Smooth muscle cell (in vitro differentiated cells): ENCODE measurements at regions not wholly inside any gene's neighbourhood (a gene's known extent, or its start where the extent isn't known, plus 50 kb on each side); places are given as distances from the start of the nearest gene placed in this dataset.
"Not testable (repeated sequence)": the region's sequence is repeated elsewhere in the genome, so short reads cannot be mapped to it uniquely, and the experiment has no call there.

Experiments
- DNase-seq: peaks from one replicate; lab custom pipeline; 2025; ENCODE audit not compliant: unreplicated experiment; lab: John Stamatoyannopoulos, UW
- H2AFZ ChIP-seq: fragments of 200-600 bp; sonication (generic); 2 replicates; pipeline ENCODE4 v1.6.0; 2016; ENCODE audit warnings: antibody characterized with exemption, low read depth, mild to moderate bottlenecking
- H3F3A ChIP-seq: fragments of 200-600 bp; sonication (generic); 2 replicates; pipeline ENCODE4 v1.6.0; 2017; ENCODE audit warnings: antibody characterized with exemption, low read depth
- H3K27ac ChIP-seq: fragments of 200-600 bp; sonication (generic); 2 replicates; pipeline ENCODE4 v1.5.1; 2016; ENCODE audit warnings: low read depth, mild to moderate bottlenecking
- H3K27me3 ChIP-seq: fragments of 200-600 bp; sonication (generic); 2 replicates; pipeline ENCODE4 v1.6.1; 2016; ENCODE audit warnings: low read depth, mild to moderate bottlenecking
- H3K36me3 ChIP-seq: fragments of 200-600 bp; sonication (generic); 2 replicates; pipeline ENCODE4 v1.5.1; 2016; ENCODE audit warnings: low read depth
- H3K4me1 ChIP-seq: fragments of 200-600 bp; sonication (generic); 2 replicates; pipeline ENCODE4 v1.5.1; 2016; ENCODE audit warnings: low read depth
- H3K4me2 ChIP-seq: fragments of 200-600 bp; sonication (generic); 2 replicates; pipeline ENCODE4 v1.6.0; 2016; ENCODE audit warnings: mild to moderate bottlenecking
- H3K4me3 ChIP-seq: fragments of 200-600 bp; sonication (generic); 2 replicates; pipeline ENCODE4 v1.5.1; 2016; ENCODE audit warnings: mild to moderate bottlenecking
- H3K79me2 ChIP-seq: fragments of 200-600 bp; sonication (generic); 2 replicates; pipeline ENCODE4 v1.6.0; 2016; ENCODE audit warnings: low read depth, mild to moderate bottlenecking
- H3K9ac ChIP-seq: fragments of 200-600 bp; sonication (generic); 2 replicates; pipeline ENCODE4 v1.6.0; 2016; ENCODE audit warnings: low read depth
- H3K9me3 ChIP-seq: fragments of 200-600 bp; sonication (generic); replicated peaks from 2 replicates; pipeline ENCODE4 v1.5.1; 2016; ENCODE audit warnings: low read depth
- H4K20me1 ChIP-seq: fragments of 200-600 bp; sonication (generic); 2 replicates; pipeline ENCODE4 v1.6.0; 2016; ENCODE audit warnings: low read depth
- CTCF ChIP-seq: fragments of 200-600 bp; sonication (generic); IDR thresholded peaks from 2 replicates; pipeline ENCODE4 v1.5.1; 2017; ENCODE audit warnings: borderline replicate concordance, mild to moderate bottlenecking, antibody characterized with exemption; ENCODE audit not compliant: insufficient read depth, poor library complexity, severe bottlenecking
- WGBS: methylation state at CpG from one replicate; pipeline ENCODE4 v1.1.7; 2016; ENCODE audit warnings: low lambda C conversion rate; 5-methylcytosine and 5-hydroxymethylcytosine counted together

DNA sequence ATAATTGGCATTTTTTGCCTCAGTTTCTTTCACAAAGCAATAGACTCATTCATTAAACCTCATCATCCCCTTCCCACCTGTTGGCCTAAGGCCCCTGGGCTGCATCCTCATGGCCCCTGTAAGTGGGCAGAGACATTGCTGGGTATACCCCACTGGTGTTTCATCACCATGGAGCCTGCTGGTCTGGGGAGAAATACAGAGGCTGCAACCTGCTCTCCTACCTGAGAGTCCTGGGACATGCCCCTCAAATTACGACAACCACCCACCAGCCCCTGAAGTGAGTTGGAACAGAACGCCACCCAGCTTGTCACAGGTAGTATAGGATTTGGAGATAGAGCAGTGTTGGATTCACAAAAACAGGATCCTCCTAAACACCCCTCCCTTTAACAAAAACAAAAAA lies 190.8 kb downstream of the ANKRD60 start:
- Histone ChIP-seq H3F3A (no peaks in the 10 kb centered on the region), H4K20me1 (no peaks in the 10 kb centered on the region), H3K9me3 (no peaks in the 10 kb centered on the region), H3K36me3 (no peaks in the 10 kb centered on the region), H3K4me3 (no peak overlapping the region), H3K27ac (no peak overlapping the region), H3K27me3 (peaks cover 2% of the 10 kb centered on the region), H3K4me1 (no peaks in the 10 kb centered on the region), H3K4me2 (no peak overlapping the region), H3K9ac (no peak overlapping the region), H3K79me2 (no peaks in the 10 kb centered on the region), H2AFZ (no peak overlapping the region)
- no peak for TF ChIP-seq CTCF
- WGBS, result 88% methylated on average over 2 of the region's 2 CpGs
- DNase-seq, result no peak

DNA sequence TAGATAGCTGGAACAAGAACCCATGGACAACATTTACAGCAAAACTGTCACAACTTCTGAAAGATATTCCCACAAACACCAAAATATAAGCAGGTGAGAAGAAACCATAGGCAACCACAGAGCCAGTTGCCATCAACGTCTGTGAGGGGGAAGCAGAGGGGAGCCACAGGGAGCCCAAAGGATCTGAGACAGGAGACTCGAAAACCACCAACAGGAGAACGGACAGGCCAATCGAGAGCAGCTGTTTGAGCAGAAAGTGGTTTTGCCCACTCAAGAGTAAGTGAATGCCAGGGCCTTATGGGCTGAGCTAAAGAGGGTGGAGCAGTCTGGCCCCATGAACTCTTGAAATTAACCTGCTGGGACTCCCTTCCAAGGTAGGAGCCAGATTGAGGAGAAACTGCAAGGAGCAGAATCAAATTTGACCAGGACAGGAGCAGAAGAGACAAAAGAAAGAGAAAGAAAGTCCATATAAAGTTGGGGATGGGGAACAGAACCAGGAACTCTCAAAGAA lies 195.4 kb downstream of the ANKRD60 start:
- Histone ChIP-seq H3K27ac (no peak overlapping the region), H2AFZ (no peak overlapping the region), H3K9me3 (no peaks in the 10 kb centered on the region), H4K20me1 (no peaks in the 10 kb centered on the region), H3K27me3 (peaks cover 7% of the 10 kb centered on the region), H3K36me3 (no peaks in the 10 kb centered on the region), H3K4me2 (no peak overlapping the region), H3K4me1 (no peaks in the 10 kb centered on the region), H3F3A (no peaks in the 10 kb centered on the region), H3K9ac (no peak overlapping the region), H3K4me3 (no peak overlapping the region), H3K79me2 (no peaks in the 10 kb centered on the region)
- DNase-seq, result no peak
- 94% methylated on average over 4 of the region's 4 CpGs for WGBS
- TF ChIP-seq CTCF, result no peak

DNA sequence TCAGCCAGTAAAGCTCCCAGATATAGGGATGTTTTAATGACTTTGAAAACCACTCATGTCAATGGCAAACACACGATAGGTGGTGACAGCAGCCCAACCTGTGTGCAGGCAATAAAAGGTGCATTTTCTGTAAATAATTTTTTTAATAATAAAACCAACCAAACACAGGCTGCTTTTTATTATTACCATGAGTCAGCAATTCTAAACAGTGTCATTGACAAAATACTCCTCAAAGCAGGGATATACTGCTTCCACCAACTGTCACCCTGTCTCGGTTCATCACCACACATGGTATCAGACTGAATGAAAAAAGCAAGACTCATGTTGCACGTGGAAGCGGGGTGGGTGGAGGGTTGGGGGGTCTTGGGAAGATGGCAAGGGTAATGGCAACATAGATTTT lies 195.9 kb downstream of the ANKRD60 start:
- Histone ChIP-seq H3K4me3 (no peak overlapping the region), H3K4me1 (no peaks in the 10 kb centered on the region), H3K36me3 (no peaks in the 10 kb centered on the region), H4K20me1 (no peaks in the 10 kb centered on the region), H3F3A (no peaks in the 10 kb centered on the region), H3K4me2 (no peak overlapping the region), H3K79me2 (no peaks in the 10 kb centered on the region), H3K9ac (no peak overlapping the region), H3K27me3 (peaks cover 7% of the 10 kb centered on the region), H3K27ac (no peak overlapping the region), H2AFZ (no peak overlapping the region), H3K9me3 (no peaks in the 10 kb centered on the region)
- no peak for DNase-seq
- WGBS, result 82% methylated on average over 4 of the region's 4 CpGs
- TF ChIP-seq CTCF, result no peak

DNA sequence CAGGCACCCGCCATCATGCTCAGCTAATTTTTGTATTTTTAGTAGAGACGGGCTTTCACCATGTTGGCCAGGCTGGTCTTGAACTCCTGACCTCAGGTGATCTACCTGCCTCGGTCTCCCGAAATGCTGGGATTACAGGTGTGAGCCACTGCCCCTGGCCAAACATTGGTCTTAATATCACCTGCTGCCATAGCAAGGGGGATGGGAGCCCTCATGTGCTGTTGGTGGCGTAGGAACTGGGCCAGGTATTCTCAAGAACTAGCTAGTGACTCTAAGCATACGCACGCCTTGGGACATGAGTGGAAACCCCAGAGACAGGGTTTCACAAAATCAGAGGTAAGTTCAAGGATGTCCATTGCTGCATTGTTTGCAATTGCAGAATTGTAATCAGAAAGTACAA lies 197.1 kb downstream of the ANKRD60 start:
- not testable (repeated sequence) for H3F3A ChIP-seq, H3K9ac ChIP-seq, H4K20me1 ChIP-seq, H3K79me2 ChIP-seq, H3K9me3 ChIP-seq, H3K36me3 ChIP-seq, H3K4me1 ChIP-seq, H3K27me3 ChIP-seq, H2AFZ ChIP-seq, H3K27ac ChIP-seq, H3K4me2 ChIP-seq, DNase-seq, H3K4me3 ChIP-seq
- WGBS, result 90% methylated on average over 7 of the region's 7 CpGs
